Sigmoid colon (tissue), 6 donors: ENCODE measurements at regions not wholly inside any gene's neighbourhood (a gene's known extent, or its start where the extent isn't known, plus 50 kb on each side); places are given as distances from the start of the nearest gene placed in this dataset.
A peak's percentile ranks its signal among the peaks of the same experiment; 100 is the strongest.

Experiments used
- DNase-seq: peaks from one replicate; pipeline ENCODE4 v3.0.0-alpha.2; 2019
- H3K27ac ChIP-seq, 4 donors: fragments of 200-600 bp; sonication (generic); one replicate each; pipeline ENCODE4 v1.5.1; 2016 to 2019; ENCODE audit warnings: mild to moderate bottlenecking in 1 of 4
- H3K27me3 ChIP-seq, 3 donors: fragments of 200-600 bp; sonication (generic); one replicate each; pipeline ENCODE4 v1.5.1; 2019; ENCODE audit warnings: mild to moderate bottlenecking in 1 of 3
- H3K36me3 ChIP-seq, 4 donors: fragments of 200-600 bp; sonication (generic); one replicate each; pipeline ENCODE4 v1.5.1; 2016 to 2019
- H3K4me1 ChIP-seq, 4 donors: fragments of 200-600 bp; sonication (generic); one replicate each; pipeline ENCODE4 v1.5.1; 2017 to 2019
- H3K4me3 ChIP-seq, 4 donors: fragments of 200-600 bp; sonication (generic); one replicate each; pipeline ENCODE4 v1.5.1; 2017 to 2019; ENCODE audit warnings: mild to moderate bottlenecking in 2 of 4, moderate library complexity in 1 of 4
- H3K9me3 ChIP-seq, 4 donors: fragments of 200-600 bp in 3 of 4; sonication (generic) in 3 of 4; one replicate each; pipeline versions ENCODE4 v1.5.1 to v1.6.1; 2013 to 2019
- EP300 ChIP-seq, 4 donors: sonication (generic); formaldehyde crosslinking; IDR thresholded peaks; one replicate each; pipeline ENCODE4 v1.6.1; 2017; ENCODE audit warnings: antibody characterized with exemption in 4 of 4
- POLR2A ChIP-seq, 2 donors: fragments of 450-650 bp; IDR thresholded peaks; one replicate each; pipeline ENCODE4 v1.6.1; 2016; ENCODE audit warnings: antibody characterized with exemption in 2 of 2, mild to moderate bottlenecking in 2 of 2, moderate library complexity in 2 of 2
- POLR2AphosphoS5 ChIP-seq, 4 donors: sonication (generic); formaldehyde crosslinking; IDR thresholded peaks; one replicate each; pipeline ENCODE4 v1.6.1; 2017; ENCODE audit warnings: antibody characterized with exemption in 4 of 4
- WGBS, 2 donors: extraction: QIAGEN DNeasy Blood & Tissue Kit; methylation state at CpG; one replicate each; pipeline ENCODE4 v1.1.7; 2013; 5-methylcytosine and 5-hydroxymethylcytosine counted together
- intact Hi-C: fragments of 100-400 bp; cut with DNase I; formaldehyde crosslinking; loops from one replicate; pipeline ENCODE4 v1.15.1; 2023
- TF ChIP-seq, protein P1 (sequence below), 4 experiments: fragments of 450-650 bp in 3 of 4; fragments of 200-600 bp in 1 of 4; IDR thresholded peaks; one replicate each; pipeline ENCODE4 v1.5.1; 2016 to 2019; ENCODE audit warnings: antibody characterized with exemption in 4 of 4, mild to moderate bottlenecking in 3 of 4, moderate library complexity in 2 of 4
- donor health status: healthy with polysubstance abuse.
- donor health status: healthy.

DNA sequence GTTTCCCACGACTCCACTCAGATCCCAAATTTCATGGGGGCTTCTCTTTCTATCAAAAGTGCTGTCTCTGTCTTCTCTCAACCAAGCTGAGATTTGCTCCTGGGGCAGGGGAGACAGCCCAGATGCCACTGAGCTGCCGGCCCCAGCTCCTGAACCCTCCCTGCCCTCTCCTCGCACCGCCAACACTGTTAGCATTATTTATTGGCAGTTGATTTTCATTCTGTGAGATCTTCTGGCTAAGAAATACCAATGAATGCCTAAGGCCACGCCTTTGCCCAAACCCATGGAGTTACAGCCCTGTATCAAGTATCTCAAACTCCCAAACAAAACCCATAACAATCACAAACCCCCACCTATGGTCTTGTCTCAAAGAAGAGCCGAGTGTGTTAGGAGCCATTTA lies 153.0 kb upstream of the TWIST2 start:
- intact Hi-C loops = no loop called here
- DNase-seq = no peak
- H3K4me1 ChIP-seq = peaks cover 0 to 42% (median 32%) of the 10 kb centered on the region in 4 donors
- no peak overlapping the region for H3K4me3 ChIP-seq
- no peaks in the 10 kb centered on the region for H3K27me3 ChIP-seq
- H3K36me3 ChIP-seq = no peaks in the 10 kb centered on the region
- TF ChIP-seq POLR2AphosphoS5 (IDR thresholded peaks at IDR 0.05) = no peak
- TF ChIP-seq, protein P1, sequence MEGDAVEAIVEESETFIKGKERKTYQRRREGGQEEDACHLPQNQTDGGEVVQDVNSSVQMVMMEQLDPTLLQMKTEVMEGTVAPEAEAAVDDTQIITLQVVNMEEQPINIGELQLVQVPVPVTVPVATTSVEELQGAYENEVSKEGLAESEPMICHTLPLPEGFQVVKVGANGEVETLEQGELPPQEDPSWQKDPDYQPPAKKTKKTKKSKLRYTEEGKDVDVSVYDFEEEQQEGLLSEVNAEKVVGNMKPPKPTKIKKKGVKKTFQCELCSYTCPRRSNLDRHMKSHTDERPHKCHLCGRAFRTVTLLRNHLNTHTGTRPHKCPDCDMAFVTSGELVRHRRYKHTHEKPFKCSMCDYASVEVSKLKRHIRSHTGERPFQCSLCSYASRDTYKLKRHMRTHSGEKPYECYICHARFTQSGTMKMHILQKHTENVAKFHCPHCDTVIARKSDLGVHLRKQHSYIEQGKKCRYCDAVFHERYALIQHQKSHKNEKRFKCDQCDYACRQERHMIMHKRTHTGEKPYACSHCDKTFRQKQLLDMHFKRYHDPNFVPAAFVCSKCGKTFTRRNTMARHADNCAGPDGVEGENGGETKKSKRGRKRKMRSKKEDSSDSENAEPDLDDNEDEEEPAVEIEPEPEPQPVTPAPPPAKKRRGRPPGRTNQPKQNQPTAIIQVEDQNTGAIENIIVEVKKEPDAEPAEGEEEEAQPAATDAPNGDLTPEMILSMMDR (IDR thresholded peaks at IDR 0.05) = no peak
- no peak for TF ChIP-seq POLR2A (IDR thresholded peaks at IDR 0.05)
- no peak for TF ChIP-seq EP300 (IDR thresholded peaks at IDR 0.05)
- 68 to 77% methylated on average over 6 of the region's 6 CpGs for WGBS, 2 donors
- no peaks in the 10 kb centered on the region for H3K9me3 ChIP-seq
- peak overlapping the region in 3 of 4 donors; percentile 38 to 62 (median 55) for H3K27ac ChIP-seq

DNA sequence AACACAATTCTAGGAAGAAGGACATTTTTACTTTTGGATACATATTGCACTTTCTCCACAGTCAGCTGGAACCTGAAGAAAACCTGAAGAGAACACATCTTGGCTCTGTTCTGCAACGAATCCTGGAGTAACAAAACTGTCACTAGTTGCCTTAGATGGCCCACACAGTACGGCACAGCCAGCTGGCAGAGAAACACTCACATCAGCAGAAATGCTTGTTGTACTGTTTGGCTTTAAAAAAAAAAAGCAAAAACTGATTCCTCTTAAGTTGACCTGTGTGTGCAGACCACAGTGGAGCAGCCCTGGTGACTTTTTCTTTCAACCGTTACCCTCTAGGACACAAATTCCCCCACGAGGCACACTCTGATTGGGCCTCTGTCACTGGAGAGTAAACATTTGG lies 152.3 kb upstream of the TWIST2 start:
- H3K36me3 ChIP-seq = no peaks in the 10 kb centered on the region
- H3K4me3 ChIP-seq = no peak overlapping the region
- peaks cover 0 to 49% (median 38%) of the 10 kb centered on the region in 4 donors for H3K4me1 ChIP-seq
- peak overlapping the region in 3 of 4 donors; percentile 38 to 62 (median 55) for H3K27ac ChIP-seq
- 26 to 45% methylated on average over 4 of the region's 4 CpGs for WGBS, 2 donors
- no peak for DNase-seq
- no peaks in the 10 kb centered on the region for H3K27me3 ChIP-seq
- TF ChIP-seq POLR2A (IDR thresholded peaks at IDR 0.05) (no peak), EP300 (IDR thresholded peaks at IDR 0.05) (peak in 2 of 4 donors; percentile 43 to 66), POLR2AphosphoS5 (IDR thresholded peaks at IDR 0.05) (peak; percentile 20 to 81 (median 74))
- TF ChIP-seq, protein P1 (IDR thresholded peaks at IDR 0.05) = no peak
- intact Hi-C loops = no loop called here
- no peaks in the 10 kb centered on the region for H3K9me3 ChIP-seq

DNA sequence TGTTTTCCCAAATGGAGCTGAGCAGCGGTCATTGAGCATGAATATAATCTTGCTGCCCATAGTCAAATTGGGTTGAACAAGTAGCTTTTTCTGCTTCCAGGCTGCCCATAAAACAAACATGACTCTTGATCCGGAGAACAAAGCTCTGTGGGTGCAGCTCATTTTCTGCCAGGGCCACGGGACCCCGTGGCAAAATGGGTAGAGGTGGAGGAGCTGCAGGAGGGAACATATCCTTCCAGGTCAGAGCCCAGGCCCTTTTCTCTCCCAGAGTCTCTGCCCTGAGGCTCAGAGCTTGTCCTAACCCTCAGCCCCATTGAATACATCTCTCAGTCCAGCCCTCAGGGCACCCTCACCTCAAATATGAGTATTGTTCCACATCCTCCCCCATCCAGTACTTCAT lies 151.6 kb upstream of the TWIST2 start:
- 53 to 74% methylated on average over 4 of the region's 4 CpGs for WGBS, 2 donors
- H3K9me3 ChIP-seq = no peaks in the 10 kb centered on the region
- no peak overlapping the region for H3K4me3 ChIP-seq
- intact Hi-C loops = no loop called here
- H3K27me3 ChIP-seq = no peaks in the 10 kb centered on the region
- H3K4me1 ChIP-seq = peaks cover 0 to 56% (median 43%) of the 10 kb centered on the region in 4 donors
- peak overlapping the region in 3 of 4 donors; percentile 38 to 62 (median 55) for H3K27ac ChIP-seq
- TF ChIP-seq EP300 (IDR thresholded peaks at IDR 0.05) = no peak
- TF ChIP-seq POLR2A (IDR thresholded peaks at IDR 0.05) = no peak
- TF ChIP-seq, protein P1 (IDR thresholded peaks at IDR 0.05) = no peak
- no peak for DNase-seq
- H3K36me3 ChIP-seq = no peaks in the 10 kb centered on the region

DNA sequence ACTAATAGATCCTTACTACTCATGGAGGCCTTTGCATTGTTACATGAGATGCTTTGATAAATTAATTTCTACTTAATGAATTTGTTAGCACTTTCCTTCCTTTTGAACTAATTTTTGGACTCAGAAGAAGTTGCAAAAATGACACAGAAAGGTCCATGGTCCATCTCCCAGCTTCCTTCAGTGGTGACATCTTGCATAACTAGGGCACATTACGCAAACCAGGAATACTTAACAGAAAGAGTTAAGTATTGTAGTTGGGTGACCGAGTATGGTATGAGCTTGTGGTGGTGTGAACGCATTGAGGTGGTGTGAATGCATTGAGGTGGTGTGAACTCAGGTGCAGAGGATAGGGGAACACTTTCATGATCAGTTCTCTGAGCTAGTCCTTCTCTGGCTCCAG lies 151.1 kb upstream of the TWIST2 start:
- H3K4me1 ChIP-seq = peaks cover 0 to 61% (median 48%) of the 10 kb centered on the region in 4 donors
- TF ChIP-seq EP300 (IDR thresholded peaks at IDR 0.05) = no peak
- TF ChIP-seq, protein P1 (IDR thresholded peaks at IDR 0.05) = no peak
- TF ChIP-seq POLR2A (IDR thresholded peaks at IDR 0.05) = no peak
- no peak for TF ChIP-seq POLR2AphosphoS5 (IDR thresholded peaks at IDR 0.05)
- intact Hi-C loops = no loop called here
- no peaks in the 10 kb centered on the region for H3K36me3 ChIP-seq
- 72 to 89% methylated on average over 3 of the region's 3 CpGs for WGBS, 2 donors
- no peaks in the 10 kb centered on the region for H3K27me3 ChIP-seq
- H3K4me3 ChIP-seq = no peak overlapping the region
- no peak for DNase-seq
- no peaks in the 10 kb centered on the region for H3K9me3 ChIP-seq
- no peak overlapping the region for H3K27ac ChIP-seq
